HCT116 (cell line): ENCODE measurements at regions not wholly inside any gene's neighbourhood (a gene's known extent, or its start where the extent isn't known, plus 50 kb on each side); places are given as distances from the start of the nearest gene placed in this dataset.

Source experiments
- ATAC-seq: fragments of 200-7000 bp; cut with Tn5 transposase; 2 replicates; pipeline ENCODE4 v1.9.1; 2020; ENCODE audit warnings: mild to moderate bottlenecking, moderate library complexity
- BruUV-seq: library from RNA; stranded (reverse); fragments of 400-500 nt; replicated peaks from 2 replicates; lab custom pipeline; 2021; lab: Mats Ljungman, UMichigan
- CTCF ChIA-PET: fragments of 300-600 bp; sonication (Branson Sonifier 250); formaldehyde crosslinking; loops from one replicate; lab custom pipeline; 2021; ENCODE audit warnings: antibody characterized with exemption; lab: Charles Lee
- POLR2A ChIA-PET: fragments of 300-600, 350-600 bp; sonication (Branson Sonifier 250); formaldehyde crosslinking; loops from one replicate; lab custom pipeline; 2021; ENCODE audit warnings: antibody characterized with exemption; lab: Charles Lee
- RAD21 ChIA-PET, 2 experiments: fragments of 300-600 bp; sonication (Branson Sonifier 250); formaldehyde crosslinking; loops; one replicate each; lab custom pipeline; 2023; ENCODE audit warnings: low total read pairs in 2 of 2; ENCODE audit not compliant: uncharacterized antibody in 2 of 2, unreplicated experiment in 2 of 2, low non-redundant PET in 1 of 2; lab: Charles Lee
- DNase-seq: peaks from one replicate; pipeline ENCODE4 v3.0.0-alpha.2; 2010; ENCODE audit warnings: low read depth, low spot score
- H2AFZ ChIP-seq: fragments of 200-600 bp; shearing (Covaris generic), sonication (generic); 2 replicates; pipeline ENCODE4 v1.6.1; 2017; ENCODE audit warnings: low read depth, mixed run types, mixed read lengths, antibody characterized with exemption, low read length; ENCODE audit not compliant: poor library complexity, severe bottlenecking
- H3K27ac ChIP-seq: 2 replicates; pipeline ENCODE4 v1.5.1; 2012; ENCODE audit warnings: low read depth, low read length
- H3K27me3 ChIP-seq: fragments of 200-600 bp; sonication (generic); 2 replicates; pipeline ENCODE4 v1.6.1; 2016; ENCODE audit warnings: mixed run types, low read length, mixed read lengths; ENCODE audit not compliant: insufficient read depth
- H3K36me3 ChIP-seq, 2 experiments: fragments of 200-500 bp in 1 of 2; fragments of 200-600 bp in 1 of 2; sonication (Bioruptor generic) in 1 of 2; sonication (generic) in 1 of 2; 2 replicates each; pipeline versions ENCODE4 v1.5.1 to v1.6.1; 2014 to 2016; ENCODE audit warnings: low read length in 2 of 2, inconsistent platforms in 1 of 2, mixed read lengths in 1 of 2, mixed run types in 1 of 2; ENCODE audit not compliant: insufficient read depth in 2 of 2, control insufficient read depth in 1 of 2
- H3K4me1 ChIP-seq, 2 experiments: fragments of 200-600 bp in 1 of 2; sonication (generic) in 1 of 2; 2 replicates each; pipeline versions ENCODE4 v1.5.1 to v1.6.1; 2012 to 2017; ENCODE audit warnings: low read length in 2 of 2, inconsistent platforms in 1 of 2, mild to moderate bottlenecking in 1 of 2, mixed read lengths in 1 of 2, mixed run types in 1 of 2, moderate library complexity in 1 of 2; ENCODE audit not compliant: insufficient read depth in 2 of 2, control insufficient read depth in 1 of 2
- H3K4me2 ChIP-seq: fragments of 200-600 bp; sonication (generic); 2 replicates; pipeline ENCODE4 v1.6.1; 2017; ENCODE audit warnings: mixed run types, low read length, mixed read lengths
- H3K4me3 ChIP-seq, 2 experiments: fragments of 200-600 bp in 1 of 2; sonication (generic) in 1 of 2; replicated peaks in 1 of 2; 2 replicates each; pipeline ENCODE4 v1.5.1; 2011 to 2016; ENCODE audit warnings: low read length in 2 of 2, control low read depth in 1 of 2, low read depth in 1 of 2, mild to moderate bottlenecking in 1 of 2, mixed read lengths in 1 of 2, mixed run types in 1 of 2
- H3K79me2 ChIP-seq: fragments of 200-600 bp; sonication (generic); 2 replicates; pipeline ENCODE4 v1.6.1; 2017; ENCODE audit warnings: mild to moderate bottlenecking, mixed run types, low read length, moderate library complexity, mixed read lengths; ENCODE audit not compliant: insufficient read depth
- H3K9ac ChIP-seq: fragments of 200-600 bp; sonication (generic); 2 replicates; pipeline ENCODE4 v1.6.1; 2016; ENCODE audit warnings: low read length, mixed read lengths
- H3K9me2 ChIP-seq: fragments of 200-600 bp; sonication (generic), shearing (Covaris generic); 2 replicates; pipeline ENCODE4 v1.6.1; 2017; ENCODE audit warnings: mixed run types, mild to moderate bottlenecking, moderate library complexity; ENCODE audit not compliant: insufficient read depth
- H3K9me3 ChIP-seq, 2 experiments: fragments of 200-500 bp in 1 of 2; fragments of 200-600 bp in 1 of 2; sonication (Bioruptor generic) in 1 of 2; sonication (generic) in 1 of 2; 2 replicates each; pipeline ENCODE4 v1.6.1; 2014 to 2017; ENCODE audit warnings: low read length in 2 of 2, mixed read lengths in 2 of 2, inconsistent platforms in 1 of 2, low read depth in 1 of 2, mild to moderate bottlenecking in 1 of 2, mixed run types in 1 of 2, moderate library complexity in 1 of 2; ENCODE audit not compliant: control insufficient read depth in 1 of 2, insufficient read depth in 1 of 2
- H4K20me1 ChIP-seq: fragments of 200-600 bp; sonication (generic), shearing (Covaris generic); 2 replicates; pipeline ENCODE4 v1.6.1; 2017; ENCODE audit warnings: mixed run types, mild to moderate bottlenecking, moderate library complexity; ENCODE audit not compliant: insufficient read depth
- CBX3 ChIP-seq: IDR thresholded peaks from 2 replicates; pipeline ENCODE4 v1.6.1; 2012; ENCODE audit warnings: low read depth
- CEBPB ChIP-seq: IDR thresholded peaks from 2 replicates; pipeline ENCODE4 v1.6.1; 2012; ENCODE audit warnings: low read depth
- EZH2phosphoT487 ChIP-seq: fragments of 200-600 bp; IDR thresholded peaks from 2 replicates; pipeline ENCODE4 v1.6.1; 2018; ENCODE audit warnings: antibody characterized with exemption, borderline replicate concordance
- FOSL1 ChIP-seq: IDR thresholded peaks from 2 replicates; pipeline ENCODE4 v1.6.1; 2012; ENCODE audit warnings: low read depth
- POLR2AphosphoS5 ChIP-seq: IDR thresholded peaks from 2 replicates; pipeline ENCODE4 v1.6.1; 2011; ENCODE audit warnings: mild to moderate bottlenecking, low read depth, low read length, moderate library complexity
- RAD21 ChIP-seq: IDR thresholded peaks from 2 replicates; pipeline ENCODE4 v1.6.1; 2012; ENCODE audit warnings: low read depth, mild to moderate bottlenecking
- SIN3A ChIP-seq: IDR thresholded peaks from 2 replicates; pipeline ENCODE4 v1.6.1; 2012; ENCODE audit warnings: low read depth
- TCF7L2 ChIP-seq: IDR thresholded peaks from 2 replicates; pipeline ENCODE4 v1.7.0; 2011; ENCODE audit warnings: borderline replicate concordance, inconsistent platforms; ENCODE audit not compliant: insufficient read depth, insufficient read length; ENCODE audit errors: extremely low read depth
- ZFX ChIP-seq: fragments of 450-650 bp; IDR thresholded peaks from 2 replicates; pipeline ENCODE4 v1.6.1; 2017
- ZNF274 ChIP-seq: fragments of 200-500 bp; sonication (Bioruptor generic); IDR thresholded peaks from 2 replicates; pipeline ENCODE4 v1.6.1; 2014; ENCODE audit warnings: mild to moderate bottlenecking, low read depth, low read length, inconsistent platforms
- intact Hi-C: fragments of 100-400 bp; cut with micrococcal nuclease; formaldehyde crosslinking; loops from 2 replicates; pipeline ENCODE4 v1.10.0; 2022
- TF ChIP-seq, protein P1 (sequence below): IDR thresholded peaks from 2 replicates; pipeline ENCODE4 v1.6.1; 2012
- TF ChIP-seq, protein P2 (sequence below): IDR thresholded peaks from 2 replicates; pipeline ENCODE4 v1.6.1; 2011; ENCODE audit warnings: mild to moderate bottlenecking, low read length, moderate library complexity; ENCODE audit not compliant: insufficient replicate concordance; ENCODE audit errors: extremely low read depth
- TF ChIP-seq, protein P3 (sequence below), 3 experiments: fragments of 200-600 bp in 1 of 3; sonication (generic) in 1 of 3; IDR thresholded peaks in 2 of 3; conservative IDR thresholded peaks in 1 of 3; 2 replicates each; pipeline ENCODE4 v1.5.1; 2012 to 2017; ENCODE audit warnings: low read depth in 2 of 3, low read length in 2 of 3, antibody characterized with exemption in 1 of 3, borderline replicate concordance in 1 of 3, control low read depth in 1 of 3, mild to moderate bottlenecking in 1 of 3, mixed read lengths in 1 of 3, mixed run types in 1 of 3, moderate library complexity in 1 of 3; ENCODE audit not compliant: insufficient read depth in 1 of 3

DNA sequence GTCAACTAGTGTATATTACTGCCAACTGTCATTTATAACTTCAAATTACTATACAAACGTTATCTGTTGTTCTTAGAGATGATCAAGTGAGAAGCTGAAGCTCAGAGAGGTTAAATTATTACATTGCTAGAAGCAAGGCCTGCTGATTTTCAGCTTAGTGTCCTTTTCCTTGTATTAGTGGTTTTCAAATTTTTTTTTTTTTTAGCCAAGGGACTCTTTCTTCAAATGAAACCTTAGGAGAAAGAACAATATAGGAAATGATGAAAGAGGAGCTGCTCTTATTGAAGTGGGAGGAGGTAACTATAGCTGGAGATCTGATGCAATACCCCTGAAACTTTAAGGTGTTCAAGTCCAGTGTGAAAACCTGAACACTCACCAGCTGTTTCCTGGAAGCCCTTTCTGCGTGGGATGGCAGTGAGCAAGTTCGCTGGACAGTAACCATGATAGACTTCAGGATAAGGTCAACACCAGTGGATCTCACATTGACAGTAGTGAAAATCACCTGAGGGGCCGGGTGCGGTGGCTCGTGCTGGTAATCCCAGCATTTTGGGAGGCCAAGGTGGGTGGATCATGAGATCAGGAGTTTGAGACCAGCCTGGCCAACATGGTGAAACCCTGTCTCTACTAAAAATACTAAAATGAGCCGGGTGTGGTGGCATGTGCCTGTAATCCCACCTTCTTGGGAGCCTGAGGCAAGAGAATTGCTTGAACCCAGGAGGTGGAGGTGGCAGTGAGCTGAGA lies 376.2 kb downstream of the EDEM1 start:
- Histone ChIP-seq H3K4me3 (no peak overlapping the region), H4K20me1 (no peaks in the 10 kb centered on the region), H3K27me3 (peaks cover 3% of the 10 kb centered on the region; the same call in 1 of the 2 replicates), H3K4me2 (no peak overlapping the region), H3K9me3 (no peaks in the 10 kb centered on the region), H3K27ac (no peak overlapping the region), H3K9ac (no peak overlapping the region), H3K36me3 (no peaks in the 10 kb centered on the region), H3K9me2 (no peaks in the 10 kb centered on the region), H3K79me2 (no peaks in the 10 kb centered on the region), H3K4me1 (no peaks in the 10 kb centered on the region), H2AFZ (no peak overlapping the region)
- ChIA-PET POLR2A (interaction anchor here (0.9 kb wide), 1 partner anchor 16 kb away, joined by 3 read pairs; no protein-coding TSS in a partner anchor), RAD21 (no interaction called here), CTCF (no interaction called here)
- TF ChIP-seq TCF7L2 (no peak), CEBPB (peak; percentile 89), POLR2AphosphoS5 (0 out of 2 replicates have a peak, but pooled peaks have one; percentile 26)
- DNase-seq (peak; percentile 29), ATAC-seq (no peak)
- intact Hi-C loops = loop anchor here (10.0 kb wide), 1 partner anchor 231 kb away; no protein-coding TSS in a partner anchor
- BruUV-seq = no TSS peak

DNA sequence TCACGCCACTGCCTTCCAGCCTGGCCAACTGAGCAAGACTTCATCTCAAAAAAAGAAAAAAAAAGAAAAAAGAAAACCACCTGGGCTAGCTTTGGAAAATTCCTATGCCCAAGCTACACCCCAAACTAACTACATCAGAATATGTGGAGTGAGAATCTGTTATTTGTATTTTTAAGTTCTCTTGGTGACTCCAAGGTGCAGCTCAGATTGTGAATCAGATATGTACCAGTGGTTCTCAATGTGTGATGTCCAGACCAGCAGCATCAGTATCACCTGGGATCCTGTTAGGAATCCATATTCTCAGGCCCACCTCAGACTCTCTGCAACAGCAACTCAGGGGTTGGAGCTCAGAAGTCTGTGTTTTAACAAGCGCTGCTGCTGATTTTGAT lies 376.8 kb downstream of the EDEM1 start:
- H3K4me3 ChIP-seq = no peak overlapping the region
- POLR2A ChIA-PET = interaction anchor here (0.9 kb wide), 1 partner anchor 16 kb away, joined by 3 read pairs; no protein-coding TSS in a partner anchor
- ATAC-seq (no peak), DNase-seq (no peak)
- no peak overlapping the region for H3K9ac ChIP-seq
- no peaks in the 10 kb centered on the region for H4K20me1 ChIP-seq
- H3K36me3 ChIP-seq = no peaks in the 10 kb centered on the region
- H3K4me1 ChIP-seq = no peaks in the 10 kb centered on the region
- RAD21 ChIA-PET = no interaction called here
- H3K27ac ChIP-seq = no peak overlapping the region
- no peak for TF ChIP-seq ZFX
- TF ChIP-seq CEBPB = no peak
- TF ChIP-seq FOSL1 = no peak
- no peak for TF ChIP-seq EZH2phosphoT487
- TF ChIP-seq, protein P1, sequence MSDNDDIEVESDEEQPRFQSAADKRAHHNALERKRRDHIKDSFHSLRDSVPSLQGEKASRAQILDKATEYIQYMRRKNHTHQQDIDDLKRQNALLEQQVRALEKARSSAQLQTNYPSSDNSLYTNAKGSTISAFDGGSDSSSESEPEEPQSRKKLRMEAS = no peak
- TF ChIP-seq RAD21 = no peak
- no peak for TF ChIP-seq TCF7L2
- TF ChIP-seq POLR2AphosphoS5 = no peak
- no peak for TF ChIP-seq ZNF274
- no peak for TF ChIP-seq CBX3
- TF ChIP-seq, protein P2, sequence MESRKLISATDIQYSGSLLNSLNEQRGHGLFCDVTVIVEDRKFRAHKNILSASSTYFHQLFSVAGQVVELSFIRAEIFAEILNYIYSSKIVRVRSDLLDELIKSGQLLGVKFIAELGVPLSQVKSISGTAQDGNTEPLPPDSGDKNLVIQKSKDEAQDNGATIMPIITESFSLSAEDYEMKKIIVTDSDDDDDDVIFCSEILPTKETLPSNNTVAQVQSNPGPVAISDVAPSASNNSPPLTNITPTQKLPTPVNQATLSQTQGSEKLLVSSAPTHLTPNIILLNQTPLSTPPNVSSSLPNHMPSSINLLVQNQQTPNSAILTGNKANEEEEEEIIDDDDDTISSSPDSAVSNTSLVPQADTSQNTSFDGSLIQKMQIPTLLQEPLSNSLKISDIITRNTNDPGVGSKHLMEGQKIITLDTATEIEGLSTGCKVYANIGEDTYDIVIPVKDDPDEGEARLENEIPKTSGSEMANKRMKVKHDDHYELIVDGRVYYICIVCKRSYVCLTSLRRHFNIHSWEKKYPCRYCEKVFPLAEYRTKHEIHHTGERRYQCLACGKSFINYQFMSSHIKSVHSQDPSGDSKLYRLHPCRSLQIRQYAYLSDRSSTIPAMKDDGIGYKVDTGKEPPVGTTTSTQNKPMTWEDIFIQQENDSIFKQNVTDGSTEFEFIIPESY = no peak
- no peak for TF ChIP-seq SIN3A
- TF ChIP-seq, protein P3, sequence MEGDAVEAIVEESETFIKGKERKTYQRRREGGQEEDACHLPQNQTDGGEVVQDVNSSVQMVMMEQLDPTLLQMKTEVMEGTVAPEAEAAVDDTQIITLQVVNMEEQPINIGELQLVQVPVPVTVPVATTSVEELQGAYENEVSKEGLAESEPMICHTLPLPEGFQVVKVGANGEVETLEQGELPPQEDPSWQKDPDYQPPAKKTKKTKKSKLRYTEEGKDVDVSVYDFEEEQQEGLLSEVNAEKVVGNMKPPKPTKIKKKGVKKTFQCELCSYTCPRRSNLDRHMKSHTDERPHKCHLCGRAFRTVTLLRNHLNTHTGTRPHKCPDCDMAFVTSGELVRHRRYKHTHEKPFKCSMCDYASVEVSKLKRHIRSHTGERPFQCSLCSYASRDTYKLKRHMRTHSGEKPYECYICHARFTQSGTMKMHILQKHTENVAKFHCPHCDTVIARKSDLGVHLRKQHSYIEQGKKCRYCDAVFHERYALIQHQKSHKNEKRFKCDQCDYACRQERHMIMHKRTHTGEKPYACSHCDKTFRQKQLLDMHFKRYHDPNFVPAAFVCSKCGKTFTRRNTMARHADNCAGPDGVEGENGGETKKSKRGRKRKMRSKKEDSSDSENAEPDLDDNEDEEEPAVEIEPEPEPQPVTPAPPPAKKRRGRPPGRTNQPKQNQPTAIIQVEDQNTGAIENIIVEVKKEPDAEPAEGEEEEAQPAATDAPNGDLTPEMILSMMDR (IDR thresholded peaks at IDR 0.05 in 2 of 3, conservative IDR thresholded peaks at IDR 0.05 in 1 of 3; ENCODE audit: borderline replicate concordance in 1 of 3, insufficient read depth in 1 of 3, low read depth in 2 of 3, low read length in 2 of 3) = no peak
- TSS peak; percentile 96 for BruUV-seq
- H3K9me3 ChIP-seq = no peaks in the 10 kb centered on the region
- no peak overlapping the region for H3K4me2 ChIP-seq
- peaks cover 3% of the 10 kb centered on the region; the same call in 1 of the 2 replicates for H3K27me3 ChIP-seq
- CTCF ChIA-PET = no interaction called here
- H3K79me2 ChIP-seq = no peaks in the 10 kb centered on the region
- H2AFZ ChIP-seq = no peak overlapping the region
- intact Hi-C loops = loop anchor here (10.0 kb wide), 1 partner anchor 231 kb away; no protein-coding TSS in a partner anchor
- H3K9me2 ChIP-seq = no peaks in the 10 kb centered on the region
